HEK293 (cell line): ENCODE measurements at regions not wholly inside any gene's neighbourhood (a gene's known extent, or its start where the extent isn't known, plus 50 kb on each side); places are given as distances from the start of the nearest gene placed in this dataset.
"Not testable (repeated sequence)": the region's sequence is repeated elsewhere in the genome, so short reads cannot be mapped to it uniquely, and the experiment has no call there.

Source experiments
- CTCF ChIA-PET: fragments of 350-600 bp; formaldehyde crosslinking; extraction: SDS; loops from one replicate; lab custom pipeline; 2021; ENCODE audit warnings: antibody characterized with exemption; lab: Yijun Ruan, JAX
- POLR2A ChIA-PET: fragments of 300-600 bp; formaldehyde crosslinking; extraction: SDS; loops from one replicate; lab custom pipeline; 2020; ENCODE audit warnings: antibody characterized with exemption, inconsistent platforms; lab: Yijun Ruan, JAX
- H3K27ac ChIP-seq: fragments of 200-500 bp; sonication (Bioruptor generic); 2 replicates; pipeline ENCODE4 v1.5.1; 2014; ENCODE audit warnings: low read depth, low read length, control low read depth, inconsistent platforms; ENCODE audit errors: extremely low read depth
- H3K36me3 ChIP-seq, 2 experiments: fragments of 200-500 bp in 1 of 2; sonication (Bioruptor generic) in 1 of 2; 1 replicate in 1 of 2; 2 replicates in 1 of 2; pipeline ENCODE4 v1.5.1; 2014 to 2017; ENCODE audit warnings: inconsistent platforms in 2 of 2, low read length in 2 of 2; ENCODE audit not compliant: control insufficient read depth in 2 of 2, insufficient read depth in 1 of 2
- H3K4me1 ChIP-seq: fragments of 200-500 bp; sonication (Bioruptor generic); 2 replicates; pipeline ENCODE4 v1.5.1; 2014; ENCODE audit warnings: mild to moderate bottlenecking, low read length, inconsistent platforms; ENCODE audit not compliant: control insufficient read depth, insufficient read depth
- H3K4me3 ChIP-seq: 2 replicates; pipeline ENCODE4 v1.5.1; 2011; ENCODE audit warnings: low read depth, mild to moderate bottlenecking, control low read depth, low read length, moderate library complexity
- H3K9me3 ChIP-seq: fragments of 200-500 bp; sonication (Bioruptor generic); 2 replicates; pipeline ENCODE4 v1.5.1; 2014; ENCODE audit warnings: low read depth, low read length, inconsistent platforms; ENCODE audit not compliant: control insufficient read depth, insufficient read depth
- HOXC10 ChIP-seq: sonication (generic); formaldehyde crosslinking; IDR thresholded peaks from 2 replicates; pipeline ENCODE4 v1.8.1; 2023; ENCODE audit warnings: mild to moderate bottlenecking, missing genetic modification reagents
- MEIS1 ChIP-seq: sonication (generic); formaldehyde crosslinking; IDR thresholded peaks from 2 replicates; pipeline ENCODE4 v1.8.1; 2022; ENCODE audit warnings: missing genetic modification reagents, mild to moderate bottlenecking, borderline replicate concordance
- OSR2 ChIP-seq: fragments of 450-650 bp; formaldehyde crosslinking; IDR thresholded peaks from 2 replicates; pipeline ENCODE4 v1.5.1; 2016; ENCODE audit warnings: missing biosample characterization, missing genetic modification characterization
- SALL2 ChIP-seq: fragments of 450-650 bp; formaldehyde crosslinking; IDR thresholded peaks from 2 replicates; pipeline ENCODE4 v1.5.0; 2017; ENCODE audit warnings: missing biosample characterization, mild to moderate bottlenecking, missing genetic modification characterization, borderline replicate concordance
- ZBTB20 ChIP-seq: fragments of 450-650 bp; formaldehyde crosslinking; IDR thresholded peaks from 2 replicates; pipeline ENCODE4 v1.5.1; 2016; ENCODE audit warnings: missing biosample characterization, missing genetic modification characterization
- ZBTB8A ChIP-seq: fragments of 450-650 bp; formaldehyde crosslinking; IDR thresholded peaks from 2 replicates; pipeline ENCODE4 v1.5.1; 2016; ENCODE audit warnings: missing biosample characterization, missing genetic modification characterization
- ZNF157 ChIP-seq: fragments of 450-650 bp; formaldehyde crosslinking; IDR thresholded peaks from 2 replicates; pipeline ENCODE4 v1.5.1; 2016; ENCODE audit warnings: missing biosample characterization, missing genetic modification characterization
- ZNF16 ChIP-seq: fragments of 450-650 bp; formaldehyde crosslinking; IDR thresholded peaks from 2 replicates; pipeline ENCODE4 v1.5.1; 2016; ENCODE audit warnings: low read depth, missing biosample characterization, missing genetic modification characterization
- ZNF214 ChIP-seq: fragments of 450-650 bp; formaldehyde crosslinking; IDR thresholded peaks from 2 replicates; pipeline ENCODE4 v1.5.1; 2017; ENCODE audit warnings: missing biosample characterization, mild to moderate bottlenecking, missing genetic modification characterization, borderline replicate concordance
- ZNF302 ChIP-seq: fragments of 450-650 bp; formaldehyde crosslinking; IDR thresholded peaks from 2 replicates; pipeline ENCODE4 v1.5.1; 2016; ENCODE audit warnings: missing biosample characterization, missing genetic modification characterization, low read depth
- ZNF311 ChIP-seq: fragments of 450-650 bp; formaldehyde crosslinking; IDR thresholded peaks from 2 replicates; pipeline ENCODE4 v1.5.1; 2017; ENCODE audit warnings: missing biosample characterization, missing genetic modification characterization, borderline replicate concordance
- ZNF335 ChIP-seq: fragments of 450-650 bp; formaldehyde crosslinking; conservative IDR thresholded peaks from 2 replicates; pipeline ENCODE4 v1.5.1; 2016; ENCODE audit warnings: missing biosample characterization, missing genetic modification characterization
- ZNF518A ChIP-seq: fragments of 450-650 bp; formaldehyde crosslinking; conservative IDR thresholded peaks from 2 replicates; pipeline ENCODE4 v1.5.1; 2016; ENCODE audit warnings: low read depth, missing biosample characterization, missing genetic modification characterization
- ZNF555 ChIP-seq: fragments of 450-650 bp; formaldehyde crosslinking; conservative IDR thresholded peaks from 2 replicates; pipeline ENCODE4 v1.5.1; 2017; ENCODE audit warnings: missing biosample characterization, mild to moderate bottlenecking, missing genetic modification characterization, inconsistent platforms
- ZNF558 ChIP-seq: fragments of 450-650 bp; formaldehyde crosslinking; IDR thresholded peaks from 2 replicates; pipeline ENCODE4 v1.5.1; 2016; ENCODE audit warnings: missing biosample characterization, missing genetic modification characterization
- ZNF777 ChIP-seq: fragments of 450-650 bp; formaldehyde crosslinking; IDR thresholded peaks from 2 replicates; pipeline ENCODE4 v1.5.1; 2017; ENCODE audit warnings: missing biosample characterization, missing genetic modification characterization, borderline replicate concordance
- TF ChIP-seq, protein P1 (sequence below): fragments of 450-650 bp; formaldehyde crosslinking; IDR thresholded peaks from 2 replicates; pipeline ENCODE4 v1.5.1; 2017; ENCODE audit warnings: missing biosample characterization, missing genetic modification characterization
- TF ChIP-seq, protein P2 (sequence below): fragments of 450-650 bp; formaldehyde crosslinking; IDR thresholded peaks from 2 replicates; pipeline ENCODE4 v1.5.1; 2016; ENCODE audit warnings: missing biosample characterization, missing genetic modification characterization
- TF ChIP-seq, protein P3 (sequence below): fragments of 450-650 bp; formaldehyde crosslinking; IDR thresholded peaks from 2 replicates; pipeline ENCODE4 v1.5.1; 2017; ENCODE audit warnings: missing biosample characterization, missing genetic modification characterization

DNA sequence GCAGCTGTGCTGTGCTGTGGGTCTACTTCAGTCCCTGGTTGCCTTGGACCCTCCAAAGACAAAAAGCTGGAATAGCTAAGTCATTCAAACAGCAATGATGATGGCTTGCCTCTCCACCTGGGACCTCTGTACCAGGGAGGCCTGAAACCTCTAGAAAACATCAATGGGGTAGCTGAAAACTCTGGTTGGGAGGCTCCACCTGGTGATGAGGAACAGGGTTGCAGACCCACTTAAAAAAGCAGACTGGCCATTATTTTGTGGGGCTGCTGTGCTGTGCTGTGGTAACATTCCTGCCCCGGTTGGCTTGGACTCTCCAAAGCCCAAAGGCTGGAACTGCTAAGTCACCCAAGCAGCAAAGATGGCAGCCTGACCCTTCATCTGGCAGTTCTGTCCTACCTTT is 839.3 kb upstream of the ARRDC3 start:
- ChIA-PET CTCF (interaction anchor here (0.7 to 1.7 kb wide), 3 partner anchors 32 to 690 kb away, joined by 3 to 8 read pairs (median 3); no protein-coding TSS in a partner anchor), POLR2A (no interaction called here)
- Histone ChIP-seq H3K4me1 (no peaks in the 10 kb centered on the region), H3K36me3 (no peaks in the 10 kb centered on the region), H3K4me3 (no peak overlapping the region), H3K9me3 (no peaks in the 10 kb centered on the region), H3K27ac (no peak overlapping the region)
- TF ChIP-seq MEIS1 (CRISPR knock-in tag) (no peak), ZNF558 (tag by site-specific recombination) (no peak), ZBTB8A (tag by site-specific recombination) (no peak), ZNF777 (no peak), ZNF16 (tag by site-specific recombination) (no peak), ZBTB20 (no peak)
- TF ChIP-seq, protein P1, sequence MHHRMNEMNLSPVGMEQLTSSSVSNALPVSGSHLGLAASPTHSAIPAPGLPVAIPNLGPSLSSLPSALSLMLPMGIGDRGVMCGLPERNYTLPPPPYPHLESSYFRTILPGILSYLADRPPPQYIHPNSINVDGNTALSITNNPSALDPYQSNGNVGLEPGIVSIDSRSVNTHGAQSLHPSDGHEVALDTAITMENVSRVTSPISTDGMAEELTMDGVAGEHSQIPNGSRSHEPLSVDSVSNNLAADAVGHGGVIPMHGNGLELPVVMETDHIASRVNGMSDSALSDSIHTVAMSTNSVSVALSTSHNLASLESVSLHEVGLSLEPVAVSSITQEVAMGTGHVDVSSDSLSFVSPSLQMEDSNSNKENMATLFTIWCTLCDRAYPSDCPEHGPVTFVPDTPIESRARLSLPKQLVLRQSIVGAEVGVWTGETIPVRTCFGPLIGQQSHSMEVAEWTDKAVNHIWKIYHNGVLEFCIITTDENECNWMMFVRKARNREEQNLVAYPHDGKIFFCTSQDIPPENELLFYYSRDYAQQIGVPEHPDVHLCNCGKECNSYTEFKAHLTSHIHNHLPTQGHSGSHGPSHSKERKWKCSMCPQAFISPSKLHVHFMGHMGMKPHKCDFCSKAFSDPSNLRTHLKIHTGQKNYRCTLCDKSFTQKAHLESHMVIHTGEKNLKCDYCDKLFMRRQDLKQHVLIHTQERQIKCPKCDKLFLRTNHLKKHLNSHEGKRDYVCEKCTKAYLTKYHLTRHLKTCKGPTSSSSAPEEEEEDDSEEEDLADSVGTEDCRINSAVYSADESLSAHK (tag by site-specific recombination): no peak
- TF ChIP-seq, protein P2, sequence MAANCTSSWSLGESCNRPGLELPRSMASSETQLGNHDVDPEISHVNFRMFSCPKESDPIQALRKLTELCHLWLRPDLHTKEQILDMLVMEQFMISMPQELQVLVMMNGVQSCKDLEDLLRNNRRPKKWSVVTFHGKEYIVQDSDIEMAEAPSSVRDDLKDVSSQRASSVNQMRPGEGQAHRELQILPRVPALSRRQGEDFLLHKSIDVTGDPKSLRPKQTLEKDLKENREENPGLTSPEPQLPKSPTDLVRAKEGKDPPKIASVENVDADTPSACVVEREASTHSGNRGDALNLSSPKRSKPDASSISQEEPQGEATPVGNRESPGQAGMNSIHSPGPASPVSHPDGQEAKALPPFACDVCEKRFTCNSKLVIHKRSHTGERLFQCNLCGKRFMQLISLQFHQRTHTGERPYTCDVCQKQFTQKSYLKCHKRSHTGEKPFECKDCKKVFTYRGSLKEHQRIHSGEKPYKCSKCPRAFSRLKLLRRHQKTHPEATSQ (tag by site-specific recombination): no peak

GRCh38 chr5:92216852-92217251 is 833.7 kb upstream of the ARRDC3 start:
- H3K27ac ChIP-seq, H3K9me3 ChIP-seq, POLR2A ChIA-PET, H3K4me1 ChIP-seq, H3K4me3 ChIP-seq, H3K36me3 ChIP-seq: not testable (repeated sequence)
- TF ChIP-seq ZNF302 (tag by site-specific recombination): peak; percentile 92; the same call in 1 of the 2 replicates
- CTCF ChIA-PET: interaction anchor here (0.7 kb wide), 1 partner anchor 287 kb away, joined by 4 read pairs; no protein-coding TSS in a partner anchor

- POLR2A ChIA-PET: no interaction called here
- TF ChIP-seq ZNF311 (tag by site-specific recombination) (no peak), ZNF555 (tag by site-specific recombination) (no peak), OSR2 (tag by site-specific recombination) (no peak)
- TF ChIP-seq, protein P3, sequence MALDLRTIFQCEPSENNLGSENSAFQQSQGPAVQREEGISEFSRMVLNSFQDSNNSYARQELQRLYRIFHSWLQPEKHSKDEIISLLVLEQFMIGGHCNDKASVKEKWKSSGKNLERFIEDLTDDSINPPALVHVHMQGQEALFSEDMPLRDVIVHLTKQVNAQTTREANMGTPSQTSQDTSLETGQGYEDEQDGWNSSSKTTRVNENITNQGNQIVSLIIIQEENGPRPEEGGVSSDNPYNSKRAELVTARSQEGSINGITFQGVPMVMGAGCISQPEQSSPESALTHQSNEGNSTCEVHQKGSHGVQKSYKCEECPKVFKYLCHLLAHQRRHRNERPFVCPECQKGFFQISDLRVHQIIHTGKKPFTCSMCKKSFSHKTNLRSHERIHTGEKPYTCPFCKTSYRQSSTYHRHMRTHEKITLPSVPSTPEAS: no peak
- CTCF ChIA-PET: no interaction called here
- Histone ChIP-seq H3K9me3 (no peaks in the 10 kb centered on the region), H3K36me3 (no peaks in the 10 kb centered on the region), H3K4me3 (no peak overlapping the region), H3K27ac (no peak overlapping the region), H3K4me1 (no peaks in the 10 kb centered on the region)
Measured at GRCh38 chr5:92215116-92215515, 832.0 kb upstream of the ARRDC3 start.

GRCh38 chr5:92208265-92208664 is 825.1 kb upstream of the ARRDC3 start:
- Histone ChIP-seq H3K4me1 (no peaks in the 10 kb centered on the region), H3K4me3 (no peak overlapping the region), H3K36me3 (no peaks in the 10 kb centered on the region), H3K9me3 (no peaks in the 10 kb centered on the region), H3K27ac (no peak overlapping the region)
- ChIA-PET CTCF (no interaction called here), POLR2A (no interaction called here)
- no peak for TF ChIP-seq ZNF214
- no peak for TF ChIP-seq ZNF518A
- TF ChIP-seq HOXC10: no peak
- TF ChIP-seq SALL2 (tag by site-specific recombination): no peak
- TF ChIP-seq ZNF157 (tag by site-specific recombination): no peak
- no peak for TF ChIP-seq OSR2 (tag by site-specific recombination)
- TF ChIP-seq ZNF335 (tag by site-specific recombination): no peak
